Endodermal cell (in vitro differentiated cells): ENCODE measurements at regions not wholly inside any gene's neighbourhood (a gene's known extent, or its start where the extent isn't known, plus 50 kb on each side); places are given as distances from the start of the nearest gene placed in this dataset.

Experiments
- DNase-seq: peaks from one replicate; pipeline ENCODE4 v3.0.0-alpha.2; 2017
- H3K27ac ChIP-seq: 2 replicates; pipeline ENCODE4 v1.5.1; 2013; ENCODE audit warnings: mild to moderate bottlenecking, low read depth, low read length, moderate library complexity
- H3K27me3 ChIP-seq: 2 replicates; pipeline ENCODE4 v1.6.1; 2013; ENCODE audit warnings: mild to moderate bottlenecking, low read length, moderate library complexity; ENCODE audit not compliant: insufficient read depth, control insufficient read depth, poor library complexity, severe bottlenecking
- H3K36me3 ChIP-seq: 2 replicates; pipeline ENCODE4 v1.7.0; 2013; ENCODE audit warnings: mild to moderate bottlenecking, low read length, moderate library complexity; ENCODE audit not compliant: control insufficient read depth, insufficient read depth
- H3K4me1 ChIP-seq: one replicate; pipeline ENCODE4 v1.7.0; 2013; ENCODE audit warnings: low read length; ENCODE audit not compliant: control insufficient read depth, insufficient read depth
- H3K4me3 ChIP-seq: 2 replicates; pipeline ENCODE4 v1.5.1; 2013; ENCODE audit warnings: mild to moderate bottlenecking, low read length, moderate library complexity
- H3K9ac ChIP-seq: 2 replicates; pipeline ENCODE4 v1.6.1; 2013; ENCODE audit warnings: mild to moderate bottlenecking, low read length, moderate library complexity; ENCODE audit not compliant: poor library complexity, severe bottlenecking; ENCODE audit errors: extremely low read depth
- H3K9me3 ChIP-seq: 2 replicates; pipeline ENCODE4 v1.6.1; 2013; ENCODE audit warnings: mild to moderate bottlenecking, low read length, moderate library complexity; ENCODE audit not compliant: control insufficient read depth
- H3K27ac Mint-ChIP-seq: 2 replicates; pipeline ENCODE4 v1.8.0; 2020; ENCODE audit warnings: mixed read lengths
- H3K27me3 Mint-ChIP-seq: 2 replicates; pipeline ENCODE4 v1.8.0; 2021; ENCODE audit warnings: mild to moderate bottlenecking, mixed read lengths; ENCODE audit not compliant: insufficient read depth
- H3K36me3 Mint-ChIP-seq: 2 replicates; pipeline ENCODE4 v1.8.0; 2020; ENCODE audit warnings: low read depth, mixed read lengths
- H3K4me1 Mint-ChIP-seq: 2 replicates; pipeline ENCODE4 v1.8.0; 2020; ENCODE audit warnings: mixed read lengths
- H3K4me3 Mint-ChIP-seq: 2 replicates; pipeline ENCODE4 v1.8.0; 2020; ENCODE audit warnings: mild to moderate bottlenecking, moderate library complexity, mixed read lengths
- H3K9me3 Mint-ChIP-seq: 2 replicates; pipeline ENCODE4 v1.8.0; 2020; ENCODE audit warnings: mild to moderate bottlenecking, mixed read lengths
- CTCF ChIP-seq: fragments of 200-600 bp; sonication (generic); conservative IDR thresholded peaks from 2 replicates; pipeline ENCODE4 v1.5.0; 2021; ENCODE audit warnings: antibody characterized with exemption, mild to moderate bottlenecking
- WGBS, 2 experiments: methylation state at CpG; one replicate each; pipeline versions ENCODE4 v1.1.5 to v1.1.7; 2013; ENCODE audit warnings: missing lambda C conversion rate in 2 of 2, mixed read lengths in 1 of 2; ENCODE audit not compliant: insufficient coverage in 1 of 2, insufficient read length in 1 of 2; 5-methylcytosine and 5-hydroxymethylcytosine counted together

GRCh38 chr10:108436096-108436495 lies 1271.6 kb upstream of the SORCS1 start:
- 77 to 88% methylated on average over 2 to 6 of the region's 6 CpGs for WGBS, 2 experiments
- Histone ChIP-seq H3K4me1 (no peaks in the 10 kb centered on the region), H3K4me3 (no peak overlapping the region), H3K27ac (no peak overlapping the region), H3K27me3 (no peaks in the 10 kb centered on the region), H3K9me3 (no peaks in the 10 kb centered on the region), H3K36me3 (no peaks in the 10 kb centered on the region), H3K9ac (no peak overlapping the region)
- DNase-seq: no peak
- no peaks in the 10 kb centered on the region for H3K36me3 Mint-ChIP-seq
- peaks cover 12% of the 10 kb centered on the region for H3K4me1 Mint-ChIP-seq
- TF ChIP-seq CTCF: no peak
- H3K4me3 Mint-ChIP-seq: no peak overlapping the region
- no peaks in the 10 kb centered on the region for H3K9me3 Mint-ChIP-seq
- peaks cover 5% of the 10 kb centered on the region for H3K27me3 Mint-ChIP-seq
- no peak overlapping the region for H3K27ac Mint-ChIP-seq

- no peaks in the 10 kb centered on the region for H3K27me3 ChIP-seq
- H3K4me3 ChIP-seq: no peak overlapping the region
- no peak for DNase-seq
- WGBS, 2 experiments: 78 to 100% methylated on average over 1 to 3 of the region's 3 CpGs
- no peak overlapping the region for H3K9ac ChIP-seq
- no peaks in the 10 kb centered on the region for H3K36me3 ChIP-seq
- peaks cover 10% of the 10 kb centered on the region for H3K4me1 Mint-ChIP-seq
- peak; percentile 62 for TF ChIP-seq CTCF
- H3K9me3 ChIP-seq: no peaks in the 10 kb centered on the region
- H3K27ac ChIP-seq: no peak overlapping the region
- H3K9me3 Mint-ChIP-seq: no peaks in the 10 kb centered on the region
- H3K27ac Mint-ChIP-seq: no peak overlapping the region
- H3K27me3 Mint-ChIP-seq: peaks cover 5% of the 10 kb centered on the region
- no peaks in the 10 kb centered on the region for H3K4me1 ChIP-seq
- no peak overlapping the region for H3K4me3 Mint-ChIP-seq
- no peaks in the 10 kb centered on the region for H3K36me3 Mint-ChIP-seq
Measured at GRCh38 chr10:108434559-108435252, 1270.2 kb upstream of the SORCS1 start.

- H3K9ac ChIP-seq: no peak overlapping the region
- no peak overlapping the region for H3K27ac Mint-ChIP-seq
- H3K27me3 Mint-ChIP-seq: no peaks in the 10 kb centered on the region
- no peak for DNase-seq
- no peaks in the 10 kb centered on the region for H3K27me3 ChIP-seq
- no peak overlapping the region for H3K4me3 Mint-ChIP-seq
- H3K4me1 ChIP-seq: no peaks in the 10 kb centered on the region
- WGBS, 2 experiments: 87 to 90% methylated on average over 4 to 5 of the region's 5 CpGs
- no peak overlapping the region for H3K27ac ChIP-seq
- peaks cover 5% of the 10 kb centered on the region for H3K4me1 Mint-ChIP-seq
- H3K9me3 ChIP-seq: peaks cover 7% of the 10 kb centered on the region
- no peaks in the 10 kb centered on the region for H3K36me3 ChIP-seq
- H3K36me3 Mint-ChIP-seq: no peaks in the 10 kb centered on the region
- no peaks in the 10 kb centered on the region for H3K9me3 Mint-ChIP-seq
- TF ChIP-seq CTCF: no peak
- H3K4me3 ChIP-seq: no peak overlapping the region
Measured at GRCh38 chr10:108427146-108427545, 1262.6 kb upstream of the SORCS1 start.
